ENCODE measurements at regions not wholly inside any gene's neighbourhood (a gene's known extent, or its start where the extent isn't known, plus 50 kb on each side); places are given as distances from the start of the nearest gene placed in this dataset.

DNA sequence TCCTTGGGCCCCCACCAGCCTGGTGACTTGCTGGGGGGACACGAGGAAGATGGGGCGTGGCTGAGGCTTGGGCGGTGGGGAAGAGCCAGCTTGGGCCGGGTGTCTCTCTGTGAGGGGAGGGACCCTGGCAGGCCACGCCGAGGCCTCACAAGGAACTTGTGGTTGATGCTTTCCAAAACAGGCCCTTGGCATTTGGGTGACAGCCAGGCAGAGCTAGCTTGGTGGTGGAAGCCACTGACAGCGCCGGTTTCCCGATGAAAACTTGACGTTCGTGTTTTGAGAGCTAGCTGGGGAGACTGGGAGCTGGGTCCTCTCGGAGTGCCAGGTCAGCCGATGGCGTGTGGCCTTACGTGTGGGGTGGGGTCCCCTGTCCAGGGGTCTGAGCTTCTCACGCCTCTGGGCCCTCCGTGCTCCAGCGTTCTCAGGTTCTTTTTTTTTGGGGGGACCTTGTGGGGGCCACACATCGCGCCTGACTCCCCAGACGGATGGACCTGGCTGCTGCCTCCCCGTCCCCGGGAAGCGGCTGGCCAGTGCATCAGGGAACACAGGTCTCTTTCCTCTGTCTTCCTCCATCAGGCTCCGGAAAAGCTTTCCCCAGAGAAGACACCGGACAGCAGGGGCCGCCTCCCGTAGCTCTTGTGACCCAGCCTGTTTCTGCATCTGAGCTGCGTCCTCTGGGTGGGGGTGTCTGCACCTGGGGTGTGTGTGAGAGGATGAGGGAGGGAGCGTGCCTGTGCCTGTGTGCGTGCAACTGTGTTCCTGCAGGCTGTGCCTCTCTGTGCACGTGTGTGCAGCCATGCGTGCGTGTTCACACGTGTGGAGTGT, 129.3 kb upstream of the LPCAT1 start:
- DNase-seq (no peak), ATAC-seq (peak in 6 of 8 donors; percentile 10 to 55 (median 28))
- H3K36me3 ChIP-seq: no peaks in the 10 kb centered on the region
- H3K27me3 ChIP-seq: peaks cover 5 to 76% (median 61%) of the 10 kb centered on the region in 7 donors
- no peaks in the 10 kb centered on the region for H3K9me3 ChIP-seq
- intact Hi-C loops (cut with DNase I): loop anchor here in 2 of 10 donors (5.0 to 10.0 kb wide), 2 partner anchors 478 to 486 kb away; no protein-coding TSS in a partner anchor
- TF ChIP-seq, protein P1, sequence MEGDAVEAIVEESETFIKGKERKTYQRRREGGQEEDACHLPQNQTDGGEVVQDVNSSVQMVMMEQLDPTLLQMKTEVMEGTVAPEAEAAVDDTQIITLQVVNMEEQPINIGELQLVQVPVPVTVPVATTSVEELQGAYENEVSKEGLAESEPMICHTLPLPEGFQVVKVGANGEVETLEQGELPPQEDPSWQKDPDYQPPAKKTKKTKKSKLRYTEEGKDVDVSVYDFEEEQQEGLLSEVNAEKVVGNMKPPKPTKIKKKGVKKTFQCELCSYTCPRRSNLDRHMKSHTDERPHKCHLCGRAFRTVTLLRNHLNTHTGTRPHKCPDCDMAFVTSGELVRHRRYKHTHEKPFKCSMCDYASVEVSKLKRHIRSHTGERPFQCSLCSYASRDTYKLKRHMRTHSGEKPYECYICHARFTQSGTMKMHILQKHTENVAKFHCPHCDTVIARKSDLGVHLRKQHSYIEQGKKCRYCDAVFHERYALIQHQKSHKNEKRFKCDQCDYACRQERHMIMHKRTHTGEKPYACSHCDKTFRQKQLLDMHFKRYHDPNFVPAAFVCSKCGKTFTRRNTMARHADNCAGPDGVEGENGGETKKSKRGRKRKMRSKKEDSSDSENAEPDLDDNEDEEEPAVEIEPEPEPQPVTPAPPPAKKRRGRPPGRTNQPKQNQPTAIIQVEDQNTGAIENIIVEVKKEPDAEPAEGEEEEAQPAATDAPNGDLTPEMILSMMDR (IDR thresholded peaks at IDR 0.05): no peak
- WGBS, 2 donors: 19 to 32% methylated on average over 34 to 35 of the region's 35 CpGs
- peaks cover 0 to 10% (median 6%) of the 10 kb centered on the region in 9 donors for H3K4me1 ChIP-seq
- H3K27ac ChIP-seq: no peak overlapping the region
- peak overlapping the region in 4 of 10 donors; percentile 10 to 34 (median 10) for H3K4me3 ChIP-seq

DNA sequence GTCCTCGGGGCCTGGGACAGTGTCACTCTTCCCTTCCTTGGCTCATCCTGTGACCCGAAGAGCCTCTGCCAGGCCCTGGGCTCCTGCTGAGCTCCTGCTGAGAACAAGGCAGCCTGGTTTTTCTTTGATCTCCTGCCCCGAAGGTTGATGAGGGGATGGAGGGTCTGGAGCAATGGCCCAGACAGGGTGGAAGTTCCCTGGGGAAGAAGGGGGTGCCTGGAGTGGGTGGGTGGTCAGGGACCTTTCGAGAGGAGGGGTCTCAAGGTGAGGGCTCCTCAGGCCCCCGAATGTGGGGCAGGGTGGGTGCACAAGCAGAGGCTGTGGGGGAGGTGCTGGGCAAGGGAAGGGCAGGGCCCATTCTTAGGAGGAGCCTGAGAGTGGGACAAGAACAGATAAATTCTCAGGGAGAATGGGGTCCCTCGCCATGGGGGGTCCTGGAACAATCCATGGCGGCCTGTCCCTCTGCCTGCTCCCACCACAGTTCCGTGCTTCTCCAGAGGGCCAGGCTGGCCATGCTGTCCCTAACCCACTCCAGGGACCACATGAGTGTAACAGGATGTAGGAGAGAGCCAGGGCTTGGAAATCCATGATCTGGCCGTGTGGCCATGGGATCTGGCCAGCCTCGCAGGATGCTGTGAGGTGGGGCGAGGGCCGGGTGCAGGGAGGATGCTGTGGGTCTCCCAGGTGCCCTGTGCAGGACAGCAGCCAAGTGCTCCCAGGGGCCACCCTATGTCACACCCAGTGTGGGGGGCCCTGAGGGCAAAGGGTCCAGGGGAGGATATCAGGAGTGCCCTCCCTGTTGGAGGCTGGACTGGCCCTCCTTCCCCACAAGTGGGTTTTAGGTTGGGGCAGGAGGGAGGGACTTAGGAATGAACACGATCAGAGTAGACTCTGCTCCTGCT, 128.5 kb upstream of the LPCAT1 start:
- Histone ChIP-seq H3K4me3 (no peak overlapping the region), H3K27me3 (peaks cover 5 to 74% (median 57%) of the 10 kb centered on the region in 7 donors), H3K36me3 (no peaks in the 10 kb centered on the region), H3K4me1 (peaks cover 0 to 10% (median 6%) of the 10 kb centered on the region in 9 donors), H3K9me3 (no peaks in the 10 kb centered on the region), H3K27ac (no peak overlapping the region)
- intact Hi-C loops (cut with DNase I): loop anchor here in 2 of 10 donors (5.0 to 10.0 kb wide), 2 partner anchors 477 to 485 kb away; no protein-coding TSS in a partner anchor
- DNase-seq (no peak), ATAC-seq (peak in 2 of 8 donors; percentile 8 to 11)
- TF ChIP-seq, protein P1 (IDR thresholded peaks at IDR 0.05): no peak
- WGBS, 2 donors: 46 to 54% methylated on average over 12 to 13 of the region's 13 CpGs

DNA sequence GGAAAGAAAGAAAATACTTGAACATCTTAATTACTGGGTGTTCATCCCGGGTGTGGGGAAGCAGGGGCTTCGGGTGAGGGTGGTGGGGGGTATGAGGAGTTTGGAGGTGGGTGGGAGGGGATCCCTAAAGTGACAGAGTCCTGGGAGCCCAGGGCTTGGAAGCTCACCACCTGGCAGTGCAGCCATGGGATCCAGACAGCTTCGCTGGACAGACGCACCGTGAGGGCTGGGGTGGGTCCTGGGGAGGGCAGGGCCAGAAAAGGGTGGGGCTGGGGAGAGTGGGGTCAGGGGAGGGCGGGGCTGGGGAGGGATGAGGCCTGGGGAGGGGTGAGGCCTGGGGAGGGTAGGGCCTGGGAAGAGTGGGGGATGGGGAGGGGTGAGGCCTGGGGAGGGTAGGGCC, 127.5 kb upstream of the LPCAT1 start:
- intact Hi-C loops (cut with DNase I): loop anchor here in 2 of 10 donors (5.0 to 10.0 kb wide), 2 partner anchors 476 to 484 kb away; no protein-coding TSS in a partner anchor
- H3K36me3 ChIP-seq: no peaks in the 10 kb centered on the region
- no peak for ATAC-seq
- no peak overlapping the region for H3K27ac ChIP-seq
- no peak for DNase-seq
- no peaks in the 10 kb centered on the region for H3K9me3 ChIP-seq
- TF ChIP-seq, protein P1 (IDR thresholded peaks at IDR 0.05): no peak
- H3K4me1 ChIP-seq: peaks cover 0 to 10% (median 6%) of the 10 kb centered on the region in 9 donors
- 74 to 75% methylated on average over 5 to 6 of the region's 6 CpGs for WGBS, 2 donors
- peaks cover 5 to 64% (median 49%) of the 10 kb centered on the region in 7 donors for H3K27me3 ChIP-seq
- H3K4me3 ChIP-seq: no peak overlapping the region

DNA sequence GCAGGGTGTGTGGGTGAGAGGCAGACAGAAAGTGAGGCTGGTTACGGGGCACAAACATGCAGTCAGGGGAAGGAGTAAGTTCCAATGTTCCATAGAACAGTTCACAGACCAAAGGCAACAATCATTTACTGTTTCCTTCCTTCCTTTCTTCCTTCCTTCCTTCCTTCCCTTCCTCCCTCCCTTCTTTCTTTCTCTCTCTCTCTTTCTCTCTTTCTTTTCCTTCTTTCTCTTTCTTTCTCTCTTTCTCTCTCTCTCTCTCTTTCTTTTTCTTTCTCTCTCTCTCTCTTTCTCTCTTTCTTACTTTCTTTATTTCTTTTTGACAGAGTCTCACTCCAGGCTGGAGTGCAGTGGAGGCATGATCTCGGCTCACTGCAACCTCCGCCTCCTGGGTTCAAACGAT, 125.8 kb upstream of the LPCAT1 start:
- DNase-seq (no peak), ATAC-seq (no peak)
- intact Hi-C loops (cut with DNase I): loop anchor here in 6 of 10 donors (5.0 to 10.0 kb wide), 6 partner anchors 175 to 725 kb away; no protein-coding TSS in a partner anchor
- Histone ChIP-seq H3K36me3 (no peaks in the 10 kb centered on the region), H3K27ac (no peak overlapping the region), H3K27me3 (peaks cover 5 to 48% (median 38%) of the 10 kb centered on the region in 7 donors), H3K4me1 (peaks cover 0 to 18% (median 12%) of the 10 kb centered on the region in 9 donors), H3K4me3 (no peak overlapping the region), H3K9me3 (no peaks in the 10 kb centered on the region)
- TF ChIP-seq, protein P1 (IDR thresholded peaks at IDR 0.05): no peak
- 79 to 90% methylated on average over 4 of the region's 4 CpGs for WGBS, 2 donors

Data from heart right ventricle (tissue), 16 donors.